BJ (cell line): ENCODE measurements at regions not wholly inside any gene's neighbourhood (a gene's known extent, or its start where the extent isn't known, plus 50 kb on each side); places are given as distances from the start of the nearest gene placed in this dataset.

Experiments
- CTCF ChIA-PET: fragments of 350-600 bp; formaldehyde crosslinking; extraction: SDS; loops from one replicate; lab custom pipeline; 2021; ENCODE audit warnings: antibody characterized with exemption, inconsistent platforms; lab: Yijun Ruan, JAX
- POLR2A ChIA-PET: fragments of 300-600 bp; sonication (Branson Sonifier 250); formaldehyde crosslinking; extraction: SDS; loops from one replicate; lab custom pipeline; 2021; ENCODE audit warnings: antibody characterized with exemption; lab: Charles Lee
- DNase-seq: peaks from one replicate; pipeline ENCODE4 v3.0.0-alpha.2; 2011; ENCODE audit warnings: low read depth
- H3K27me3 ChIP-seq: 2 replicates; pipeline ENCODE4 v1.6.0; 2011; ENCODE audit warnings: low read length; ENCODE audit not compliant: control insufficient read depth, insufficient read depth
- H3K36me3 ChIP-seq: 2 replicates; pipeline ENCODE4 v1.5.1; 2011; ENCODE audit warnings: low read length; ENCODE audit not compliant: control insufficient read depth, insufficient read depth
- H3K4me3 ChIP-seq: 2 replicates; pipeline ENCODE4 v1.5.1; 2011; ENCODE audit warnings: low read depth, mild to moderate bottlenecking, control low read depth, low read length
- CTCF ChIP-seq: IDR thresholded peaks from 2 replicates; pipeline ENCODE4 v1.5.1; 2011; ENCODE audit warnings: low read depth, mild to moderate bottlenecking, control low read depth, inconsistent platforms, low read length, moderate library complexity; ENCODE audit not compliant: insufficient read depth

GRCh38 chr10:44517635-44518034 lies 132.7 kb upstream of the CXCL12 start:
- Histone ChIP-seq H3K4me3 (no peak overlapping the region), H3K27me3 (no peaks in the 10 kb centered on the region), H3K36me3 (no peaks in the 10 kb centered on the region)
- ChIA-PET POLR2A (no interaction called here), CTCF (interaction anchor here (0.9 to 2.0 kb wide), 6 partner anchors 8 to 339 kb away, joined by 3 to 9 read pairs (median 4); no protein-coding TSS in a partner anchor)
- no peak for DNase-seq
- peak; percentile 25; the same call in 1 of the 2 replicates for TF ChIP-seq CTCF

- ChIA-PET POLR2A (no interaction called here), CTCF (interaction anchor here (2.0 kb wide), 1 partner anchor 13 kb away, joined by 9 read pairs; no protein-coding TSS in a partner anchor)
- H3K27me3 ChIP-seq = no peaks in the 10 kb centered on the region
- DNase-seq = no peak
- no peak overlapping the region for H3K4me3 ChIP-seq
- no peaks in the 10 kb centered on the region for H3K36me3 ChIP-seq
- no peak for TF ChIP-seq CTCF
Observed at GRCh38 chr10:44519361-44519760, 134.5 kb upstream of the CXCL12 start.

- no peaks in the 10 kb centered on the region for H3K27me3 ChIP-seq
- CTCF ChIA-PET = no interaction called here
- TF ChIP-seq CTCF = no peak
- POLR2A ChIA-PET = no interaction called here
- H3K4me3 ChIP-seq = no peak overlapping the region
- DNase-seq = no peak
- no peaks in the 10 kb centered on the region for H3K36me3 ChIP-seq
Observed at GRCh38 chr10:44520651-44521050, 135.8 kb upstream of the CXCL12 start.

- no peak for DNase-seq
- no peak for TF ChIP-seq CTCF
- CTCF ChIA-PET = interaction anchor here (1.0 kb wide), 1 partner anchor 18 kb away, joined by 4 read pairs; no protein-coding TSS in a partner anchor
- Histone ChIP-seq H3K36me3 (no peaks in the 10 kb centered on the region), H3K27me3 (no peaks in the 10 kb centered on the region), H3K4me3 (no peak overlapping the region)
- POLR2A ChIA-PET = no interaction called here
Observed at GRCh38 chr10:44539178-44539577, 154.3 kb upstream of the CXCL12 start.

GRCh38 chr10:44552726-44553125 lies 167.8 kb upstream of the CXCL12 start:
- DNase-seq = no peak
- H3K27me3 ChIP-seq = no peaks in the 10 kb centered on the region; the same call in 1 of the 2 replicates
- POLR2A ChIA-PET = no interaction called here
- H3K36me3 ChIP-seq = no peaks in the 10 kb centered on the region
- TF ChIP-seq CTCF = no peak
- CTCF ChIA-PET = interaction anchor here (1.1 to 1.3 kb wide), 2 partner anchors 107 to 305 kb away, joined by 3 read pairs; no protein-coding TSS in a partner anchor
- no peak overlapping the region for H3K4me3 ChIP-seq
